Sigmoid colon (tissue), 6 donors: ENCODE measurements at regions not wholly inside any gene's neighbourhood (a gene's known extent, or its start where the extent isn't known, plus 50 kb on each side); places are given as distances from the start of the nearest gene placed in this dataset.

ENCODE experiments used
- DNase-seq: peaks from one replicate; pipeline ENCODE4 v3.0.0-alpha.2; 2019
- H3K27ac ChIP-seq, 4 donors: fragments of 200-600 bp; sonication (generic); one replicate each; pipeline ENCODE4 v1.5.1; 2016 to 2019; ENCODE audit warnings: mild to moderate bottlenecking in 1 of 4
- H3K27me3 ChIP-seq, 3 donors: fragments of 200-600 bp; sonication (generic); one replicate each; pipeline ENCODE4 v1.5.1; 2019; ENCODE audit warnings: mild to moderate bottlenecking in 1 of 3
- H3K36me3 ChIP-seq, 4 donors: fragments of 200-600 bp; sonication (generic); one replicate each; pipeline ENCODE4 v1.5.1; 2016 to 2019
- H3K4me1 ChIP-seq, 4 donors: fragments of 200-600 bp; sonication (generic); one replicate each; pipeline ENCODE4 v1.5.1; 2017 to 2019
- H3K4me3 ChIP-seq, 4 donors: fragments of 200-600 bp; sonication (generic); one replicate each; pipeline ENCODE4 v1.5.1; 2017 to 2019; ENCODE audit warnings: mild to moderate bottlenecking in 2 of 4, moderate library complexity in 1 of 4
- H3K9me3 ChIP-seq, 4 donors: fragments of 200-600 bp in 3 of 4; sonication (generic) in 3 of 4; one replicate each; pipeline versions ENCODE4 v1.5.1 to v1.6.1; 2013 to 2019
- CTCF ChIP-seq, 4 experiments: fragments of 450-650 bp in 3 of 4; fragments of 200-600 bp in 1 of 4; IDR thresholded peaks; one replicate each; pipeline ENCODE4 v1.5.1; 2016 to 2019; ENCODE audit warnings: antibody characterized with exemption in 4 of 4, mild to moderate bottlenecking in 3 of 4, moderate library complexity in 2 of 4
- EP300 ChIP-seq, 4 donors: sonication (generic); formaldehyde crosslinking; IDR thresholded peaks; one replicate each; pipeline ENCODE4 v1.6.1; 2017; ENCODE audit warnings: antibody characterized with exemption in 4 of 4
- POLR2A ChIP-seq, 2 donors: fragments of 450-650 bp; IDR thresholded peaks; one replicate each; pipeline ENCODE4 v1.6.1; 2016; ENCODE audit warnings: antibody characterized with exemption in 2 of 2, mild to moderate bottlenecking in 2 of 2, moderate library complexity in 2 of 2
- POLR2AphosphoS5 ChIP-seq, 4 donors: sonication (generic); formaldehyde crosslinking; IDR thresholded peaks; one replicate each; pipeline ENCODE4 v1.6.1; 2017; ENCODE audit warnings: antibody characterized with exemption in 4 of 4
- WGBS, 2 donors: extraction: QIAGEN DNeasy Blood & Tissue Kit; methylation state at CpG; one replicate each; pipeline ENCODE4 v1.1.7; 2013; 5-methylcytosine and 5-hydroxymethylcytosine counted together
- intact Hi-C: fragments of 100-400 bp; cut with DNase I; formaldehyde crosslinking; loops from one replicate; pipeline ENCODE4 v1.15.1; 2023
- donor health status: healthy with polysubstance abuse.
- donor health status: healthy.

GRCh38 chr7:15967551-15967950 lies 281.1 kb upstream of the MEOX2 start:
- Histone ChIP-seq H3K4me1 (peaks cover 0 to 5% (median 1%) of the 10 kb centered on the region in 4 donors), H3K27me3 (no peaks in the 10 kb centered on the region), H3K9me3 (no peaks in the 10 kb centered on the region), H3K27ac (no peak overlapping the region), H3K4me3 (no peak overlapping the region), H3K36me3 (no peaks in the 10 kb centered on the region)
- WGBS, 2 donors: 71 to 86% methylated on average over 3 of the region's 3 CpGs
- TF ChIP-seq POLR2A (IDR thresholded peaks at IDR 0.05): no peak
- TF ChIP-seq EP300 (IDR thresholded peaks at IDR 0.05): no peak
- no peak for TF ChIP-seq POLR2AphosphoS5 (IDR thresholded peaks at IDR 0.05)
- TF ChIP-seq CTCF (IDR thresholded peaks at IDR 0.05): no peak
- intact Hi-C loops: no loop called here
- DNase-seq: no peak

- 88 to 89% methylated on average over 2 of the region's 2 CpGs for WGBS, 2 donors
- Histone ChIP-seq H3K4me1 (peaks cover 0 to 1% (median 0%) of the 10 kb centered on the region in 4 donors), H3K36me3 (no peaks in the 10 kb centered on the region), H3K27me3 (no peaks in the 10 kb centered on the region), H3K9me3 (no peaks in the 10 kb centered on the region), H3K27ac (no peak overlapping the region), H3K4me3 (no peak overlapping the region)
- TF ChIP-seq POLR2A (IDR thresholded peaks at IDR 0.05): no peak
- no peak for TF ChIP-seq CTCF (IDR thresholded peaks at IDR 0.05)
- TF ChIP-seq POLR2AphosphoS5 (IDR thresholded peaks at IDR 0.05): no peak
- no peak for TF ChIP-seq EP300 (IDR thresholded peaks at IDR 0.05)
- intact Hi-C loops: no loop called here
- no peak for DNase-seq
Observed at GRCh38 chr7:15967121-15967520, 280.6 kb upstream of the MEOX2 start.

- no peak for DNase-seq
- no peaks in the 10 kb centered on the region for H3K4me1 ChIP-seq
- no peaks in the 10 kb centered on the region for H3K27me3 ChIP-seq
- TF ChIP-seq CTCF (IDR thresholded peaks at IDR 0.05) (no peak), EP300 (IDR thresholded peaks at IDR 0.05) (no peak), POLR2A (IDR thresholded peaks at IDR 0.05) (no peak), POLR2AphosphoS5 (IDR thresholded peaks at IDR 0.05) (no peak)
- no peak overlapping the region for H3K27ac ChIP-seq
- no peak overlapping the region for H3K4me3 ChIP-seq
- 42 to 53% methylated on average over 3 of the region's 3 CpGs for WGBS, 2 donors
- no peaks in the 10 kb centered on the region for H3K36me3 ChIP-seq
- no peaks in the 10 kb centered on the region for H3K9me3 ChIP-seq
- intact Hi-C loops: no loop called here
Observed at GRCh38 chr7:15963206-15963605, 276.7 kb upstream of the MEOX2 start.

GRCh38 chr7:15954671-15955354 lies 268.3 kb upstream of the MEOX2 start:
- H3K27me3 ChIP-seq: no peaks in the 10 kb centered on the region

More at GRCh38 chr7:15954671-15955354, 268.3 kb upstream of the MEOX2 start:
- H3K4me1 ChIP-seq: no peaks in the 10 kb centered on the region
- no peak overlapping the region for H3K27ac ChIP-seq
- H3K4me3 ChIP-seq: no peak overlapping the region
- DNase-seq: no peak
- intact Hi-C loops: no loop called here
- no peaks in the 10 kb centered on the region for H3K36me3 ChIP-seq
- WGBS, 2 donors: 86 to 95% methylated on average over 2 of the region's 2 CpGs
- no peaks in the 10 kb centered on the region for H3K9me3 ChIP-seq
- no peak for TF ChIP-seq CTCF (IDR thresholded peaks at IDR 0.05)
- no peak for TF ChIP-seq POLR2AphosphoS5 (IDR thresholded peaks at IDR 0.05)
- no peak for TF ChIP-seq EP300 (IDR thresholded peaks at IDR 0.05)
- no peak for TF ChIP-seq POLR2A (IDR thresholded peaks at IDR 0.05)
